A549 (cell line): ENCODE measurements at regions not wholly inside any gene's neighbourhood (a gene's known extent, or its start where the extent isn't known, plus 50 kb on each side); places are given as distances from the start of the nearest gene placed in this dataset.

Experiments
- ATAC-seq, 2 experiments: fragments of 200-7000 bp in 1 of 2; fragments of >200 bp in 1 of 2; cut with Nextera tagmentation in 1 of 2; cut with Tn5 transposase in 1 of 2; 3 replicates each; pipeline versions ENCODE4 v1.8.0 to v1.9.1; 2018 to 2020; ENCODE audit warnings: mild to moderate bottlenecking in 1 of 2, moderate library complexity in 1 of 2
- CTCF ChIA-PET: fragments of 300-600 bp; sonication (Branson Sonifier 250); formaldehyde crosslinking; extraction: SDS; loops from one replicate; lab custom pipeline; 2021; ENCODE audit warnings: antibody characterized with exemption, inconsistent platforms; lab: Yijun Ruan, JAX
- POLR2A ChIA-PET: fragments of 350-600 bp; formaldehyde crosslinking; extraction: SDS; loops from one replicate; lab custom pipeline; 2021; ENCODE audit warnings: antibody characterized with exemption, inconsistent platforms; lab: Yijun Ruan, JAX
- DNase-seq, 2 experiments: peaks; one replicate each; pipeline versions ENCODE4 v3.0.0 to v3.0.0-alpha.2; 2011 to 2016; ENCODE audit warnings: low read depth in 1 of 2, low spot score in 1 of 2
- FAIRE-seq: peaks from 2 replicates; lab custom pipeline; 2011; peaks lifted over from hg19 to GRCh38; lab: Jason Lieb, UNC
- H3K27ac ChIP-seq, 2 experiments: fragments of >200 bp; sonication (Bioruptor Twin); formaldehyde crosslinking; 3 replicates each; pipeline ENCODE4 v1.5.1; 2016 to 2017
- H3K4me1 ChIP-seq: fragments of >200 bp; sonication (Bioruptor Twin); formaldehyde crosslinking; 3 replicates; pipeline ENCODE4 v1.6.1; 2016
- H3K4me2 ChIP-seq: fragments of >200 bp; sonication (Bioruptor Twin); formaldehyde crosslinking; 3 replicates; pipeline ENCODE4 v1.6.1; 2016
- H3K4me3 ChIP-seq: fragments of >200 bp; sonication (Bioruptor Twin); formaldehyde crosslinking; 3 replicates; pipeline ENCODE4 v1.5.1; 2016
- H3K9me3 ChIP-seq: fragments of >200 bp; sonication (Bioruptor Twin); formaldehyde crosslinking; 3 replicates; pipeline ENCODE4 v1.6.1; 2016
- BCL3 ChIP-seq: fragments of >200 bp; sonication (Bioruptor Twin); formaldehyde crosslinking; IDR thresholded peaks from 3 replicates; pipeline ENCODE4 v1.6.1; 2016
- CBX2 ChIP-seq: fragments of 200-600 bp; sonication (generic); IDR thresholded peaks from 2 replicates; pipeline ENCODE4 v1.6.1; 2016; ENCODE audit warnings: low read depth, mild to moderate bottlenecking, borderline replicate concordance
- CBX8 ChIP-seq: fragments of 200-600 bp; sonication (generic); IDR thresholded peaks from 2 replicates; pipeline ENCODE4 v1.6.1; 2016
- EHF ChIP-seq: fragments of 250-450 bp; sonication (Bioruptor Pico); IDR thresholded peaks from 2 replicates; pipeline ENCODE4 v1.5.0; 2020; ENCODE audit warnings: mild to moderate bottlenecking
- EHMT2 ChIP-seq: fragments of 200-600 bp; sonication (generic); IDR thresholded peaks from 2 replicates; pipeline ENCODE4 v1.6.1; 2016; ENCODE audit warnings: antibody characterized with exemption, low read depth, mild to moderate bottlenecking, moderate library complexity
- FOSL2 ChIP-seq, 2 experiments: fragments of 450-650 bp in 1 of 2; fragments of >200 bp in 1 of 2; sonication (Bioruptor Twin) in 1 of 2; formaldehyde crosslinking; IDR thresholded peaks; 2 replicates each; pipeline versions ENCODE4 v1.5.0 to v1.6.1; 2016 to 2020; ENCODE audit warnings: mild to moderate bottlenecking in 1 of 2, moderate library complexity in 1 of 2
- HEYL ChIP-seq: fragments of 250-450 bp; sonication (Bioruptor Pico); IDR thresholded peaks from 2 replicates; pipeline ENCODE4 v1.8.0; 2021; ENCODE audit warnings: mild to moderate bottlenecking, moderate library complexity
- HOXB5 ChIP-seq: fragments of 250-450 bp; sonication (Bioruptor Pico); IDR thresholded peaks from 2 replicates; pipeline ENCODE4 v1.5.0; 2020; ENCODE audit warnings: mild to moderate bottlenecking, moderate library complexity
- JUNB ChIP-seq: fragments of >200 bp; sonication (Bioruptor Twin); formaldehyde crosslinking; IDR thresholded peaks from 2 replicates; pipeline ENCODE4 v1.6.1; 2016
- KDM1A ChIP-seq: fragments of 200-600 bp; sonication (generic); IDR thresholded peaks from 2 replicates; pipeline ENCODE4 v1.6.1; 2016; ENCODE audit warnings: low read depth, mild to moderate bottlenecking
- KDM5A ChIP-seq: fragments of 200-600 bp; sonication (generic); IDR thresholded peaks from 2 replicates; pipeline ENCODE4 v1.6.1; 2016; ENCODE audit warnings: antibody characterized with exemption, mild to moderate bottlenecking
- NFE2L2 ChIP-seq: fragments of 150-350 bp; conservative IDR thresholded peaks from 2 replicates; pipeline ENCODE4 v1.6.1; 2014; ENCODE audit warnings: low read length
- NPAS2 ChIP-seq: fragments of 250-450 bp; sonication (Bioruptor Pico); IDR thresholded peaks from 2 replicates; pipeline ENCODE4 v1.8.0; 2022; ENCODE audit warnings: mild to moderate bottlenecking, moderate library complexity, borderline replicate concordance
- POLR2A ChIP-seq: IDR thresholded peaks from 2 replicates; pipeline ENCODE4 v1.6.1; 2012; ENCODE audit warnings: mild to moderate bottlenecking, low read length
- RFX5 ChIP-seq: fragments of 450-650 bp; IDR thresholded peaks from 2 replicates; pipeline ENCODE4 v1.7.1; 2014; ENCODE audit warnings: antibody characterized with exemption, mild to moderate bottlenecking, moderate library complexity
- SREBF2 ChIP-seq: fragments of 450-650 bp; IDR thresholded peaks from 2 replicates; pipeline ENCODE4 v1.6.1; 2014; ENCODE audit warnings: mild to moderate bottlenecking, moderate library complexity
- ZNF302 ChIP-seq: fragments of 250-450 bp; sonication (Bioruptor Pico); IDR thresholded peaks from 2 replicates; pipeline ENCODE4 v1.9.0; 2021; ENCODE audit warnings: inconsistent platforms, mild to moderate bottlenecking, moderate library complexity
- ZSCAN20 ChIP-seq: fragments of 250-450 bp; sonication (Bioruptor Pico); IDR thresholded peaks from 2 replicates; pipeline ENCODE4 v1.8.0; 2022; ENCODE audit warnings: mild to moderate bottlenecking, moderate library complexity
- WGBS: methylation state at CpG from one replicate; pipeline ENCODE4 v1.1.6; 2017; ENCODE audit errors: missing lambda C conversion rate; 5-methylcytosine and 5-hydroxymethylcytosine counted together
- TF ChIP-seq, protein P1 (sequence below): fragments of 450-650 bp; IDR thresholded peaks from 2 replicates; pipeline ENCODE4 v1.6.1; 2014; ENCODE audit warnings: antibody characterized with exemption
- TF ChIP-seq, protein P2 (sequence below): fragments of 200-600 bp; sonication (generic); IDR thresholded peaks from 2 replicates; pipeline ENCODE4 v1.6.1; 2016; ENCODE audit warnings: antibody characterized with exemption, mild to moderate bottlenecking, moderate library complexity
- TF ChIP-seq, protein P3 (sequence below): IDR thresholded peaks from 2 replicates; pipeline ENCODE4 v1.6.1; 2012; ENCODE audit warnings: low read depth, borderline replicate concordance
- TF ChIP-seq, protein P4 (sequence below): fragments of 250-450 bp; sonication (Bioruptor Pico); IDR thresholded peaks from 2 replicates; pipeline ENCODE4 v1.5.0; 2020; ENCODE audit warnings: low read depth, mild to moderate bottlenecking, moderate library complexity

- CTCF ChIA-PET = interaction anchor here (1.0 kb wide), 1 partner anchor 385 kb away, joined by 3 read pairs; no protein-coding TSS in a partner anchor
- Histone ChIP-seq H3K4me2 (no peak overlapping the region), H3K27ac (no peak overlapping the region), H3K4me1 (peaks cover 11% of the 10 kb centered on the region), H3K4me3 (no peak overlapping the region), H3K9me3 (no peaks in the 10 kb centered on the region; the same call in 2 of the 3 replicates)
- ATAC-seq (no peak), DNase-seq (no peak)
- POLR2A ChIA-PET = no interaction called here
- TF ChIP-seq, protein P1, sequence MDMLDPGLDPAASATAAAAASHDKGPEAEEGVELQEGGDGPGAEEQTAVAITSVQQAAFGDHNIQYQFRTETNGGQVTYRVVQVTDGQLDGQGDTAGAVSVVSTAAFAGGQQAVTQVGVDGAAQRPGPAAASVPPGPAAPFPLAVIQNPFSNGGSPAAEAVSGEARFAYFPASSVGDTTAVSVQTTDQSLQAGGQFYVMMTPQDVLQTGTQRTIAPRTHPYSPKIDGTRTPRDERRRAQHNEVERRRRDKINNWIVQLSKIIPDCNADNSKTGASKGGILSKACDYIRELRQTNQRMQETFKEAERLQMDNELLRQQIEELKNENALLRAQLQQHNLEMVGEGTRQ = no peak
- TF ChIP-seq HEYL (CRISPR knock-in tag) (no peak), CBX8 (no peak), BCL3 (no peak), NFE2L2 (no peak), KDM1A (no peak)
- TF ChIP-seq, all 56 proteins: peak for 0
- no peak for FAIRE-seq
- WGBS = 0% methylated on average over 1 of the region's 1 CpG
These were observed 383.6 kb downstream of the GADD45G start for GRCh38 chr9:89988458-89988857.

DNA sequence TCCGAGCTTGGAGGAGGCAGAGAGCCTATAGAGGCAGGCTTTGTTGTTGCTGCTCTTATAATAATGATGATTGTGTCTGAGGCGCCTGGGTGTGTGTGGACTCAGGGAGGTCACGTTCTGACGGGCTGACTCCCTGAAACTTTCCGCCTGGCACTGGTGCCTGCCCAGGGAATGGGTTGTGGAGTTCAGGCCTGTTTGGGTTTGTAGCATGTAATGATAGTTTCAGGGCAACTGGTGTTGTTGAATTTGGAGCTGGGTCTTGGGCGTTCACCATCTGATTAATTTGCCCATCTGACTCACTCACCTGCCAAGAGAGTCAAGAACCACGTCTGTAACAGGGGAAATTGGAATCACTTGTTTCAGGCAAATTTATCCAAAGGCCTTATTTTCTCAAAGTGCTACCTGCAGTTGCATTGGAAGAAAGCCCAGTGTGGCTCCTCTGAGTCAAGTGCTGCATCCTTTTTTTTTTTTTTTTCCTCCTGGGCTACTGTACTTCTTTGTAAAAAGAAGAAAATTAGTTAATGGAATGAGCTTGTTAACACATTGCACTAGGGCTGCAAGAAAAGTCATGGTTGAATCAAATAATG is 386.5 kb downstream of the GADD45G start:
- 70% methylated on average over 7 of the region's 7 CpGs for WGBS
- no peaks in the 10 kb centered on the region for H3K9me3 ChIP-seq
- H3K4me1 ChIP-seq = peaks cover 18% of the 10 kb centered on the region
- DNase-seq (no peak), FAIRE-seq (no peak), ATAC-seq (no peak)
- no peak for TF ChIP-seq FOSL2 (IDR thresholded peaks at IDR 0.05)
- TF ChIP-seq FOSL2 (CRISPR knock-in tag; IDR thresholded peaks at IDR 0.05) = no peak
- no peak for TF ChIP-seq ZNF302 (CRISPR knock-in tag)
- no peak for TF ChIP-seq JUNB
- TF ChIP-seq POLR2A = no peak
- no peak for TF ChIP-seq KDM5A
- no peak for TF ChIP-seq ZSCAN20
- no peak for TF ChIP-seq HOXB5
- no peak for TF ChIP-seq BCL3
- TF ChIP-seq EHMT2 = no peak
- no peak overlapping the region for H3K4me3 ChIP-seq
- no peak overlapping the region for H3K27ac ChIP-seq
- CTCF ChIA-PET = interaction anchor here (0.9 to 1.4 kb wide), 3 partner anchors 9 to 388 kb away, joined by 3 to 4 read pairs (median 4); no protein-coding TSS in a partner anchor
- POLR2A ChIA-PET = no interaction called here
- no peak overlapping the region for H3K4me2 ChIP-seq

DNA sequence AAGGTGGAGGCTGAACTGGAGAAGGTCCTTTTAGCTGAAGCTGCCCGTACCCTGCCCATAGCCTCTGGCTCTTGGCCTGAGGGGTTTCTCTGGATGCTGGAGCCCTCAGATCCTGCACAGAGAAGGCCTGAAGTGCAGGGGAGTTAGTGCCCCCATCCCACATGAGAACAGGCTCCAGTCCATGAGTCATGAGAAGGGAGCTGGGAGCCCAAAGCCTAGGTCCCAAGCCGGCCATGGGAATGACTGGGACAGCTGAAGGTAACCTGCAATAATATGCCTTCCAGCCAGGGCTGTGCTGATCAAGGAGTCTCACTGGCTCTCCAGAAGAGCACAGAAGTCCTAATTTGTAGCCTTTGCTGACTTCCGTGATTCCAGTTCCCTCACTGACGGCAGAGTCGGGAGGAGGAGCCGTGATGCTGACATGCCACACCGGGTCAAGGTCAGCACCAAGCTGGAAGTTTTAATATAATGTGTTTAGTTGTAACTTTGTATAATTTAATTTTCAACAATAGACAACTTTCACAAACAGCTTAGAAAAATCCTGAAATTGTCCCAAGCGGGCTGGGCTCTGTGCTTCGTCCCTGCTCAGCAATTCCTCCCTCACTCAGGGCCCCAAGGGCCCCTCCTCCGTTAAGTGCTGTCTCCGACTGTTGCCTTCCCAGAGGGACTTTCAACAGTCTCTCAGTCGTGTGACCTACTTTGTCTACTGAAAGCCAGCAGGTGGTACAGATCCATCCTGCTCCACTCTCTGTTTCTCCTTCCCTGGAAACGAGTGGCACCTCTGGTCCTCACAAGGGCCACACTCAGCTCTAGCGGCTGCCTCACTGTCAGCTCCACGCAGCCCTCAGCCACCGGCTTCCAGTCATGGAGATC is 387.8 kb downstream of the GADD45G start:
- ChIA-PET CTCF (interaction anchor here (0.8 to 1.4 kb wide), 3 partner anchors 8 to 311 kb away, joined by 3 to 4 read pairs (median 4); no protein-coding TSS in a partner anchor), POLR2A (no interaction called here)
- no peak for DNase-seq
- ATAC-seq = no peak
- Histone ChIP-seq H3K4me2 (no peak overlapping the region), H3K27ac (no peak overlapping the region), H3K4me3 (no peak overlapping the region), H3K9me3 (no peaks in the 10 kb centered on the region), H3K4me1 (peaks cover 22% of the 10 kb centered on the region)
- 82% methylated on average over 13 of the region's 16 CpGs for WGBS
- no peak for FAIRE-seq
- TF ChIP-seq CBX8 (no peak), JUNB (no peak), NPAS2 (CRISPR knock-in tag) (no peak), CBX2 (no peak), BCL3 (no peak), SREBF2 (no peak), EHF (CRISPR knock-in tag) (no peak), RFX5 (no peak)
- TF ChIP-seq, protein P2, sequence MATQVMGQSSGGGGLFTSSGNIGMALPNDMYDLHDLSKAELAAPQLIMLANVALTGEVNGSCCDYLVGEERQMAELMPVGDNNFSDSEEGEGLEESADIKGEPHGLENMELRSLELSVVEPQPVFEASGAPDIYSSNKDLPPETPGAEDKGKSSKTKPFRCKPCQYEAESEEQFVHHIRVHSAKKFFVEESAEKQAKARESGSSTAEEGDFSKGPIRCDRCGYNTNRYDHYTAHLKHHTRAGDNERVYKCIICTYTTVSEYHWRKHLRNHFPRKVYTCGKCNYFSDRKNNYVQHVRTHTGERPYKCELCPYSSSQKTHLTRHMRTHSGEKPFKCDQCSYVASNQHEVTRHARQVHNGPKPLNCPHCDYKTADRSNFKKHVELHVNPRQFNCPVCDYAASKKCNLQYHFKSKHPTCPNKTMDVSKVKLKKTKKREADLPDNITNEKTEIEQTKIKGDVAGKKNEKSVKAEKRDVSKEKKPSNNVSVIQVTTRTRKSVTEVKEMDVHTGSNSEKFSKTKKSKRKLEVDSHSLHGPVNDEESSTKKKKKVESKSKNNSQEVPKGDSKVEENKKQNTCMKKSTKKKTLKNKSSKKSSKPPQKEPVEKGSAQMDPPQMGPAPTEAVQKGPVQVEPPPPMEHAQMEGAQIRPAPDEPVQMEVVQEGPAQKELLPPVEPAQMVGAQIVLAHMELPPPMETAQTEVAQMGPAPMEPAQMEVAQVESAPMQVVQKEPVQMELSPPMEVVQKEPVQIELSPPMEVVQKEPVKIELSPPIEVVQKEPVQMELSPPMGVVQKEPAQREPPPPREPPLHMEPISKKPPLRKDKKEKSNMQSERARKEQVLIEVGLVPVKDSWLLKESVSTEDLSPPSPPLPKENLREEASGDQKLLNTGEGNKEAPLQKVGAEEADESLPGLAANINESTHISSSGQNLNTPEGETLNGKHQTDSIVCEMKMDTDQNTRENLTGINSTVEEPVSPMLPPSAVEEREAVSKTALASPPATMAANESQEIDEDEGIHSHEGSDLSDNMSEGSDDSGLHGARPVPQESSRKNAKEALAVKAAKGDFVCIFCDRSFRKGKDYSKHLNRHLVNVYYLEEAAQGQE = no peak
- TF ChIP-seq, protein P3, sequence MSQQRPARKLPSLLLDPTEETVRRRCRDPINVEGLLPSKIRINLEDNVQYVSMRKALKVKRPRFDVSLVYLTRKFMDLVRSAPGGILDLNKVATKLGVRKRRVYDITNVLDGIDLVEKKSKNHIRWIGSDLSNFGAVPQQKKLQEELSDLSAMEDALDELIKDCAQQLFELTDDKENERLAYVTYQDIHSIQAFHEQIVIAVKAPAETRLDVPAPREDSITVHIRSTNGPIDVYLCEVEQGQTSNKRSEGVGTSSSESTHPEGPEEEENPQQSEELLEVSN = no peak
- TF ChIP-seq, protein P4, sequence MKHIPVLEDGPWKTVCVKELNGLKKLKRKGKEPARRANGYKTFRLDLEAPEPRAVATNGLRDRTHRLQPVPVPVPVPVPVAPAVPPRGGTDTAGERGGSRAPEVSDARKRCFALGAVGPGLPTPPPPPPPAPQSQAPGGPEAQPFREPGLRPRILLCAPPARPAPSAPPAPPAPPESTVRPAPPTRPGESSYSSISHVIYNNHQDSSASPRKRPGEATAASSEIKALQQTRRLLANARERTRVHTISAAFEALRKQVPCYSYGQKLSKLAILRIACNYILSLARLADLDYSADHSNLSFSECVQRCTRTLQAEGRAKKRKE (CRISPR knock-in tag) = no peak
